Spleen (tissue), 11 donors: ENCODE measurements at regions not wholly inside any gene's neighbourhood (a gene's known extent, or its start where the extent isn't known, plus 50 kb on each side); places are given as distances from the start of the nearest gene placed in this dataset.

ENCODE experiments used
- DNase-seq: peaks from one replicate; pipeline ENCODE4 v3.0.0-alpha.2; 2020
- H3K27ac ChIP-seq, 8 donors: fragments of 200-600 bp; sonication (generic) in 7 of 8; 1 replicate in 4 of 8; 2 replicates in 4 of 8; pipeline versions ENCODE4 v1.5.0 to v1.8.0; 2016 to 2021; ENCODE audit warnings: inconsistent platforms in 4 of 8, mild to moderate bottlenecking in 4 of 8, moderate library complexity in 1 of 8
- H3K27me3 ChIP-seq, 7 donors: fragments of 200-600 bp; sonication (generic) in 6 of 7; replicated peaks in 1 of 7; 1 replicate in 4 of 7; 2 replicates in 3 of 7; pipeline versions ENCODE4 v1.5.0 to v1.8.0; 2016 to 2021; ENCODE audit warnings: inconsistent platforms in 3 of 7, mild to moderate bottlenecking in 1 of 7
- H3K36me3 ChIP-seq, 6 donors: fragments of 200-600 bp; sonication (generic) in 5 of 6; 1 replicate in 4 of 6; 2 replicates in 2 of 6; pipeline versions ENCODE4 v1.5.0 to v1.8.0; 2016 to 2021; ENCODE audit warnings: inconsistent platforms in 2 of 6
- H3K4me1 ChIP-seq, 6 donors: fragments of 200-600 bp; sonication (generic) in 5 of 6; 1 replicate in 3 of 6; 2 replicates in 3 of 6; pipeline versions ENCODE4 v1.5.0 to v1.8.0; 2016 to 2021; ENCODE audit warnings: inconsistent platforms in 3 of 6
- H3K4me3 ChIP-seq, 8 donors: fragments of 200-600 bp; sonication (generic) in 7 of 8; 1 replicate in 4 of 8; 2 replicates in 4 of 8; pipeline versions ENCODE4 v1.5.0 to v1.8.0; 2016 to 2021; ENCODE audit warnings: inconsistent platforms in 4 of 8, mild to moderate bottlenecking in 4 of 8, moderate library complexity in 2 of 8
- H3K9me3 ChIP-seq, 8 donors: fragments of 200-600 bp; sonication (generic) in 7 of 8; 1 replicate in 4 of 8; 2 replicates in 4 of 8; pipeline versions ENCODE4 v1.5.0 to v1.8.0; 2016 to 2021; ENCODE audit warnings: inconsistent platforms in 4 of 8
- POLR2A ChIP-seq, 3 donors: fragments of 450-650 bp; IDR thresholded peaks; one replicate each; pipeline ENCODE4 v1.5.1; 2017; ENCODE audit warnings: antibody characterized with exemption in 3 of 3, mild to moderate bottlenecking in 1 of 3
- POLR2AphosphoS5 ChIP-seq, 3 donors: sonication (generic); formaldehyde crosslinking; IDR thresholded peaks; one replicate each; pipeline ENCODE4 v1.5.1; 2017; ENCODE audit warnings: antibody characterized with exemption in 3 of 3
- WGBS, 5 donors: extraction: QIAGEN DNeasy Blood & Tissue Kit in 3 of 5; methylation state at CpG; one replicate each; pipeline versions ENCODE4 v1.1.5 to v1.1.7; 2013 to 2018; 5-methylcytosine and 5-hydroxymethylcytosine counted together
- intact Hi-C: fragments of 100-400 bp; cut with DNase I; formaldehyde crosslinking; loops from one replicate; pipeline ENCODE4 v1.15.0; 2023; ENCODE audit warnings: low total_unique reads
- TF ChIP-seq, protein P1 (sequence below), 11 experiments: fragments of 200-600 bp in 7 of 11; fragments of 450-650 bp in 4 of 11; sonication (generic) in 4 of 11; IDR thresholded peaks in 8 of 11; conservative IDR thresholded peaks in 3 of 11; 1 replicate in 7 of 11; 2 replicates in 4 of 11; pipeline versions ENCODE4 v1.4.0 to v1.8.0; 2016 to 2021; ENCODE audit warnings: antibody characterized with exemption in 11 of 11, inconsistent platforms in 4 of 11, mild to moderate bottlenecking in 1 of 11
- donor health status: healthy with polysubstance abuse.
- donor health status: DM: no; HTN: no; CAD: no; lungs with moderate emphysema.
- donor health status: DM: no; HTN: no; CAD: no.
- donor health status: Bipolar disorder and iron deficiency.
- donor health status: healthy.
- donor health status: DM: no; HTN: no; CAD: no.
- donor health status: DM: yes; HTN: yes; CAD: no.

GRCh38 chr14:97891515-97891914 lies 1094.3 kb downstream of the VRK1 start:
- H3K27ac ChIP-seq, result no peak overlapping the region
- WGBS, 5 donors, result 70 to 81% (median 76%) methylated on average over 2 of the region's 2 CpGs

GRCh38 chr14:97894552-97894951 lies 1097.4 kb downstream of the VRK1 start:
- Histone ChIP-seq H3K27ac (no peak overlapping the region), H3K27me3 (no peaks in the 10 kb centered on the region), H3K36me3 (no peaks in the 10 kb centered on the region), H3K4me1 (no peaks in the 10 kb centered on the region), H3K9me3 (peaks cover 0 to 4% (median 0%) of the 10 kb centered on the region in 8 donors), H3K4me3 (no peak overlapping the region)
- 91 to 98% (median 95%) methylated on average over 4 of the region's 4 CpGs for WGBS, 5 donors
- no peak for DNase-seq
- intact Hi-C loops, result no loop called here
- TF ChIP-seq, protein P1, sequence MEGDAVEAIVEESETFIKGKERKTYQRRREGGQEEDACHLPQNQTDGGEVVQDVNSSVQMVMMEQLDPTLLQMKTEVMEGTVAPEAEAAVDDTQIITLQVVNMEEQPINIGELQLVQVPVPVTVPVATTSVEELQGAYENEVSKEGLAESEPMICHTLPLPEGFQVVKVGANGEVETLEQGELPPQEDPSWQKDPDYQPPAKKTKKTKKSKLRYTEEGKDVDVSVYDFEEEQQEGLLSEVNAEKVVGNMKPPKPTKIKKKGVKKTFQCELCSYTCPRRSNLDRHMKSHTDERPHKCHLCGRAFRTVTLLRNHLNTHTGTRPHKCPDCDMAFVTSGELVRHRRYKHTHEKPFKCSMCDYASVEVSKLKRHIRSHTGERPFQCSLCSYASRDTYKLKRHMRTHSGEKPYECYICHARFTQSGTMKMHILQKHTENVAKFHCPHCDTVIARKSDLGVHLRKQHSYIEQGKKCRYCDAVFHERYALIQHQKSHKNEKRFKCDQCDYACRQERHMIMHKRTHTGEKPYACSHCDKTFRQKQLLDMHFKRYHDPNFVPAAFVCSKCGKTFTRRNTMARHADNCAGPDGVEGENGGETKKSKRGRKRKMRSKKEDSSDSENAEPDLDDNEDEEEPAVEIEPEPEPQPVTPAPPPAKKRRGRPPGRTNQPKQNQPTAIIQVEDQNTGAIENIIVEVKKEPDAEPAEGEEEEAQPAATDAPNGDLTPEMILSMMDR (IDR thresholded peaks at IDR 0.05 in 8 of 11, conservative IDR thresholded peaks at IDR 0.05 in 3 of 11), result no peak
- TF ChIP-seq POLR2AphosphoS5 (IDR thresholded peaks at IDR 0.05), result no peak
- no peak for TF ChIP-seq POLR2A (IDR thresholded peaks at IDR 0.05)

More at GRCh38 chr14:97891515-97891914, 1094.3 kb downstream of the VRK1 start:
- no peak overlapping the region for H3K4me3 ChIP-seq
- TF ChIP-seq POLR2A (IDR thresholded peaks at IDR 0.05) (no peak), POLR2AphosphoS5 (IDR thresholded peaks at IDR 0.05) (no peak)
- TF ChIP-seq, protein P1 (IDR thresholded peaks at IDR 0.05 in 8 of 11, conservative IDR thresholded peaks at IDR 0.05 in 3 of 11), result no peak
- no peak for DNase-seq
- no peaks in the 10 kb centered on the region for H3K27me3 ChIP-seq
- no peaks in the 10 kb centered on the region for H3K36me3 ChIP-seq
- H3K9me3 ChIP-seq, result peaks cover 0 to 9% (median 0%) of the 10 kb centered on the region in 8 donors
- intact Hi-C loops, result no loop called here
- no peaks in the 10 kb centered on the region for H3K4me1 ChIP-seq

GRCh38 chr14:97900196-97900854 lies 1103.1 kb downstream of the VRK1 start:
- Histone ChIP-seq H3K4me1 (no peaks in the 10 kb centered on the region), H3K27me3 (no peaks in the 10 kb centered on the region), H3K36me3 (no peaks in the 10 kb centered on the region), H3K27ac (no peak overlapping the region), H3K9me3 (no peaks in the 10 kb centered on the region), H3K4me3 (no peak overlapping the region)
- intact Hi-C loops, result no loop called here
- 32 to 54% (median 39%) methylated on average over 6 of the region's 6 CpGs for WGBS, 5 donors
- TF ChIP-seq, protein P1 (IDR thresholded peaks at IDR 0.05 in 8 of 11, conservative IDR thresholded peaks at IDR 0.05 in 3 of 11), result no peak
- TF ChIP-seq POLR2AphosphoS5 (IDR thresholded peaks at IDR 0.05) (no peak), POLR2A (IDR thresholded peaks at IDR 0.05) (no peak)
- DNase-seq, result no peak

- DNase-seq, result no peak
- H3K4me3 ChIP-seq, result no peak overlapping the region
- no peaks in the 10 kb centered on the region for H3K36me3 ChIP-seq
- intact Hi-C loops, result no loop called here
- H3K9me3 ChIP-seq, result no peaks in the 10 kb centered on the region
- 72 to 83% (median 81%) methylated on average over 1 of the region's 1 CpG for WGBS, 5 donors
- no peaks in the 10 kb centered on the region for H3K27me3 ChIP-seq
- H3K4me1 ChIP-seq, result no peaks in the 10 kb centered on the region
- TF ChIP-seq, protein P1 (IDR thresholded peaks at IDR 0.05 in 8 of 11, conservative IDR thresholded peaks at IDR 0.05 in 3 of 11), result no peak
- TF ChIP-seq POLR2A (IDR thresholded peaks at IDR 0.05) (no peak), POLR2AphosphoS5 (IDR thresholded peaks at IDR 0.05) (no peak)
- H3K27ac ChIP-seq, result no peak overlapping the region
Observed at GRCh38 chr14:97902630-97903029, 1105.4 kb downstream of the VRK1 start.
